GM12875 (cell line): ENCODE measurements at regions not wholly inside any gene's neighbourhood (a gene's known extent, or its start where the extent isn't known, plus 50 kb on each side); places are given as distances from the start of the nearest gene placed in this dataset.
"Not testable (repeated sequence)": the region's sequence is repeated elsewhere in the genome, so short reads cannot be mapped to it uniquely, and the experiment has no call there.

Source experiments
- H3K4me3 ChIP-seq: one replicate; pipeline ENCODE4 v1.5.1; 2011; ENCODE audit warnings: low read depth, low read length, control low read depth

DNA sequence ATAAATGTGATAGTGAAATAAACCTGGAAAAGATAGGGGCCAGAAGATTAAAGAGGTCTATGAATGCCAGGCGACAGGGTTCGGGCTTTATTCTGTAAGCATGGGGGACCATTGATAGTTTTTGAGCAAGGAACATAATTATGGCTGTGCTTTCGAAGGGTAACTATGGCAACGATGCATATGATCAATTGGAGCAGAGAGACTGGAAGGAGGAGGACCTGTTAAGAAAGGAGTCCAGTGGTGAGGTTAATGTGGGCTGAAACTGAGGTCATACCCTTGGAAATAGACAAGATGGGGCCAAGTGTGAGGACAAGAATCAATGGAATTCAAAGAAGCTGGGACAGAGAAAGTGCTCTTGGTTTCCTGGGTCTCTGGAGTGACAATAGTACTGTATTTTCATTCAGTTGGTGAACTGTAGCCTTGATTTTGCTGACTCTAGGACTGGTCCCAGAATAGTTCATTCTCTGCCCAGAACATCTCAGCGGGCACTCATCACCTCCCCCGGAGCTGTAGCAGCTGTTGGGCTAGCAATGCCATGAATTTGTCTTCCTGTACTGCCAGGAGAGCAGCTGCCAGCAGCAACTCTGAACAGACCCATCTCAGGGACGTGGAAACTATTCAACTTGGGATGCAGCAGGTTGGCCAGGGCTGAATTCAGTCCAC lies 108.4 kb downstream of the SRGAP2 start:
- H3K4me3 ChIP-seq: not testable (repeated sequence)

DNA sequence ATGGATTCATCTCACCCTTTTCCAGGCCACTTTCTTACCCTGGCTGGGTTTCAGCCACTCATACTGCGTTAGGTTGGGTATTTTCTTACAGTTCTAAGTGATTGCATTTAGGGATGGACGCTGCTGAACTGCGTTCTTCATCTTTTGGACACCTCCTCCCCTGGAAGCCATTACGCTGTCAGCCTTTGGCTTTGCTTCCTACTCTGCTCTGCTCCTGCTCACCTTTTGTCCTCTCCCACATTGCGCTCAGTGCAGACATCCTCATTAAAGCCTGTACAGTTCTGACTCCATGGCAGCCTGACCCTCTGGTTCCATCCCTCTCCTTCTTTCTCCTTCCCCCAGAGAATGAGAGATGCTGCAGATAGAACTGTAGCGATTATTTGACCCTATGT lies 108.9 kb downstream of the SRGAP2 start:
- not testable (repeated sequence) for H3K4me3 ChIP-seq

DNA sequence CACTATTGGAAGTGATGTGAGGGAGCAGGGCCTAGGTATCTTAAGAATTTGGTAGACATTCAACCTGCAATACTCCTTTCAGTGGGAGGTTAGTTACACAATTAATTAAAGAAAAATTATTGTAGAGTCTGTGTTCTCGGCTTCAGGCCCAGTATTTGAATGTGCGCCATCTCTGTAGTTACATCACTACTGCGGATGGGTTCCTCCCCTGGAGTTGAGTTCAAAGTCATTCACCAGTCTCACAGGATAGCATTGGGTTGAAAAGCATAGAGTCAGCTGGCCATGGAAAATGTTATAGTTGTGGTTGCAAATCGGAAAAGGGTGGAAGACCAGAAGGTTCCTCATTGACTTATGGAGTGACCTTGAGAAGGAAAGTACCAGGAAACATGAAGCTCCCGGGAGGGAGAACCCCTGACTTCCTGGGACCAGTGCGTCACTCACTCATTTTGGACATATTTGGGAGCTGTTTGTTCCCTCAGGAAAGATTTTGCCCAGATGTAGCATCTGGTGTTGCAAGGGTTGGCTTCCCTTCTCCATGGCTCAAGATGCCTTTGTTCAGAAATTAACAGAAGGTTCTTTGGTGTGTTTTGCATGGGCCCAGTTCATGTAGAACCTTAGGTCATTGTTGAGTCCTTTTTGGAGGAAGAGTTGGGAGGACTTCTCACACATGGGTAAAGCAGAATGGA lies 111.8 kb downstream of the SRGAP2 start:
- not testable (repeated sequence) for H3K4me3 ChIP-seq

DNA sequence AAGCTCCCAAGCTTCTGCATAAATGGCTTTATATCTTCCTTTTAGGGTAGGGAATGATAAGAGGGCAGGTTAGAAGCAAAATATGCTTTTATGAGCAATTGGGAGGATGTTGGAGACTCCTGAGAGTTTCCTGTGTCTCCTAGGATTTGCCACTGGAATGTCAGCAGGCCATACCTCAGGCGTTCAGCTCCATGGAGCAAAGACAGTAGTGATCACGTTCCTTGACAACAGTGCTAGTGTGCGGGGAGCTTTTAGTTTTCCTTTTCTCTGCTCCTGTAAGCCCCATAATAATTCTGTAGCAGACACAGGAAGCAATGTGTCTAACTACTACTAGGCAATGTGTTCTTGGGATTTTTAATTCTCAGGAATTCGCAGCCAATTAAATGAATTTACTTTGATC lies 113.6 kb downstream of the SRGAP2 start:
- H3K4me3 ChIP-seq: not testable (repeated sequence)

DNA sequence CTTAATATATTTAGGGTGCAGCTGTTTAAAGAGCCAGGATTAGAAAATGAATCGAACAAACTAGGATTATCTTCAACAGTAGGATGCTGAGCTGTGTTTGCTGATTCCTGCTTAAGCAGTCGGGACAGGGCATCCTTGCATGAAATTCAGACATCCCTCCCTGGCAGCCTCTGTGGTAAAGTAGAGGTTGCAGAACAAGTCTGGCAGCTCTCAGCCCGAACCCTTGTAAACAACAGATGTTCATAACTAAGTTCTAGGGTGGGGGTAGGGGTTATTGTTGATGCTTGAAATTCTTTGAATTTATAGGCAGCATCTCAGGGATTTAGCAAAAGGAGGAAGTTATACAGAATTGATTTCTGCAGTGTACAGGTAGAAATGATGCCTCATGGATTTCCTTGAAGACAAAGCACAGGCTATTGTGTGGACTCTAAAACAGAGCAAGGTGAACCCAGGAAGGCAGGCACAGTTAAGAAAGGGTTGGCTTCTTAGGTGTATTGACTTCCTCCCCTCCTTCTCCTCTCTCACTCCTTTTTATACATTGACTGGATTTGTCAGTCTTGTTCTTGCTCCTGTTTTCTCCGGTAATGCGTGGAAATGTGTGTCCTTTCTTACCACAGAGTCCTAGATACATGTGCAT lies 114.7 kb downstream of the SRGAP2 start:
- not testable (repeated sequence) for H3K4me3 ChIP-seq

DNA sequence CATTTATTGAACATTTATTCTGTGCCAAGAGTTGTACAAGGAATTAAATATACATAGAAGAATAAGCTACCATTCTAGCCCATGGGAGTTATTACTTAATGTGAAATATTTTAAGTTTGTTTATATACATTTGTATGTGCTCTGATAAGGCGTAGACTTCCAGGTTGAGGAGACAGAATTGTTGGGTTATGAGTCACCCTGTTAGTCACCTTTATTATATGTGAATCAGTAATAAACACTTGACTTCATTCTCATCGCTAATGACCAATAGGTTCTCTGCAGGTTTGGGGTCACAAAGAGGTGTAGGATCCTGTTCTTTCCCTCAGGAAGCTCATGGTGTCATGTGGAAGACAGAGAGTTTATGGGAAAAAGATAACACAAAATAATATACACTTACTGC lies 116.9 kb downstream of the SRGAP2 start:
- not testable (repeated sequence) for H3K4me3 ChIP-seq

DNA sequence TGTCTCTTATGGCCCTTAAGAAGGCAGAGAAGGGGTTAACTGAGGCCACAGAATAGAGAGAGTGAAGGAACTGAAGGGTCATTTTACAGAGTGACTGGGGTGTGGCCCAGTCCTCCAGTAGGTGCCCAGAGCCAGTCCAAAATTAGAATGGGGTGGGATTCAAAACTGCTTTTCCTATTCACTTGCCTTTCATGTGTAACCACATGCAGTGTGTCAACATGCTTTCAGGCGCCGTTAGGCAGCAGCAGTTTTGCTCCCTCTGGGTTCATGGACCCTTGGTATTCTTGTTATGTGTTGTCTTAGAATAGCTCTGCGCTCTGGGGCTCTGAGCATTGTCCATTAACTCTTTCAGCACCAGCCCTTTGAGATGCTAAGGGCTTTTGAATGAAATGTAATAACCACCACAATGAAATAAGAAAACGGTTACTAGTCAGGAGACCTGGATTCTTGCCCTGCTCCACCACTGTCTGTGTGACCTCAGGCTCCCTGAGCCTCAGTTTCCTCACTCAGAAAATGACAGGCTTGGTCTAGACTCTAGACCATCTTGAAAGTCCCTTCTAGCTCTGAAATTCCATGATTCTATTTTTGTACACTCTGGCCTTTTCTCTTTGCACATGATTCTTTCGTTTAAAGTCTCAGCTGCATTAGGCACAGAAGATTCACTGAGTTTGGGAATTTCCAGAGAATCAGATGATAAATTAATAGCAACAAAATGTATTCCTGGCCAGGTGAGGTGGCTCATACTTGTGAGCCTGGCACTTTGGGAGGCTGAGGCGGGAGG lies 123.0 kb downstream of the SRGAP2 start:
- not testable (repeated sequence) for H3K4me3 ChIP-seq

DNA sequence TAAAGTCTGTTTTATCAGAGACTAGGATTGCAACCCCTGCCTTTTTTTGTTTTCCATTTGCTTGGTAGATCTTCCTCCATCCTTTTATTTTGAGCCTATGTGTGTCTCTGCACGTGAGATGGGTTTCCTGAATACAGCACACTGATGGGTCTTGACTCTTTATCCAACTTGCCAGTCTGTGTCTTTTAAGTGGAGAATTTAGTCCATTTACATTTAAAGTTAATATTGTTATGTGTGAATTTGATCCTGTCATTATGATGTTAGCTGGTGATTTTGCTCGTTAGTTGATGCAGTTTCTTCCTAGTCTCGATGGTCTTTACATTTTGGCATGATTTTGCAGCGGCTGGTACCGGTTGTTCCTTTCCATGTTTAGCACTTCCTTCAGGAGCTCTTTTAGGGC lies 128.3 kb downstream of the SRGAP2 start:
- H3K4me3 ChIP-seq: not testable (repeated sequence)

DNA sequence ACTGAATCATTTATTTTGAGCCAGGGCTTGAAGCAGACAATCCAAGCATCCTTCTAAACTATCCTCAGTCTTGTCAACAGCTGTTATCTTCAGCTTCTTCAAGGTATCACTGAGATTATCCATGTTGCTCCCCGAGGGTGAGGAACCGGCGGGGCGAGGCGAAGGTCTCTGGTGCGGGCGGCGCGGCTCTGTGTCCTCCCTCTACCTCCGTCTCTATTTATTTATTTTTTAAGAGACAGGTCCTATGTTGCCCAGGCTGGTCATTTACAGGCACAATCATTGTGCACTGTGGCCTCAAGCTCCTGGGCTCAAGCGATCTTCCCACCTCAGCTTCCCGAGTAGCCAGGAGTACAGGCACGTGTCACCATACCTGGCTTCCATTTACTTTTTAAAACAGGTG lies 130.0 kb downstream of the SRGAP2 start:
- not testable (repeated sequence) for H3K4me3 ChIP-seq

DNA sequence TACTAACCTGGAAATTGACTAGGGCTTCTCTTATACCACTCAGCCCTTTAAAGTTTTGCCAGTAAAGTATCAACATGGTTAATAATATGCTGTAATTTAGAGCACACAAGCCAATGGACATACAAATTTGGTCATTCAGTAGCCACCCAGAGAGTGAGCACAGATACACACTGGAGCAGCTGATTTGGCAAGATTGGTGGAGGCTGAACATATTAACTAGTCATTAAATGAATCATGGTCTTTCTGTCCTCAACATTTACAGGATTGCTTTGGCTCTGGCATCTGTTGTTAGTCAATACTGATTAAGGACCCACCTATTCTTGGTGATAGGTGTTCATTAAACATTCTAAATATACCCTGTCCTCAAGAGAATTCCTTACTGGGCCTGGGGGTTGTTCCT lies 130.6 kb downstream of the SRGAP2 start:
- H3K4me3 ChIP-seq: not testable (repeated sequence)

DNA sequence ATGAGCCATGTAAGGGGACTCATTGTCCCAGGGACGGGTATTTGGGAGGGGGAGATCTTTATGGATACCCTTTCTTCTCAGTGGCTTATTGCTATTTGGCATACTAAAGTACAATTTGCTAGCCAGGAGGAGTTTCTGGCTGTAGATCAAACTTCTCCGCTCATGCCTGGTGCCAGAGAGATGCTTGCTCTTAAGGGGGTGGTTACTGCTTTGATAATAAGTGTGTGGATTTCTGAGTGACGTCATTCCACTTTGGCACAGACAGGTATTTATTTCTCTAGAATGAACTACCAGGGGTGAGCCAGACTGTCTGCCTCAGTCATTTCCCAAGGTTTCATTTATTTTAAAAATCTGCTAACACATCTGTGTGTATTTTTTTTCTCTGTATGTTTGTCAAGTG lies 131.1 kb downstream of the SRGAP2 start:
- not testable (repeated sequence) for H3K4me3 ChIP-seq

DNA sequence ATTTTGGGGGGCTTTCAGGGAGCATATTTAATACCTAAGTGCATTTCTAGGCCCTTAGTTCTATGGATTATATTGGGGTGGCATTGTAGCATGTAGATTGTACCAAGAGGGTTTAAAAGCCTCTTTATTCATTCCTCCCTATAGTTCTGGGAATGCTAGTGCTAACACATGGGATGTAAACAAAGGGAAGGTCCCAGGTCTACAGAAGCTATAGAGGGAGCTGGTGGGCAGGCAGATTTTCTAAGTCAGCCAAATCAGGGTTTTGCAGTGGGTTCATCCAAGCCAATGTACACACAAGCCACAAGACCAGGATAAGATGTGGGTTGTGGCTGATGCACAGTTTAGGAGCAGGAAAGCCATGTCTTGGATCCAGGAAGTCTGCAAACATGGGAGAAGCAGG lies 131.8 kb downstream of the SRGAP2 start:
- not testable (repeated sequence) for H3K4me3 ChIP-seq

DNA sequence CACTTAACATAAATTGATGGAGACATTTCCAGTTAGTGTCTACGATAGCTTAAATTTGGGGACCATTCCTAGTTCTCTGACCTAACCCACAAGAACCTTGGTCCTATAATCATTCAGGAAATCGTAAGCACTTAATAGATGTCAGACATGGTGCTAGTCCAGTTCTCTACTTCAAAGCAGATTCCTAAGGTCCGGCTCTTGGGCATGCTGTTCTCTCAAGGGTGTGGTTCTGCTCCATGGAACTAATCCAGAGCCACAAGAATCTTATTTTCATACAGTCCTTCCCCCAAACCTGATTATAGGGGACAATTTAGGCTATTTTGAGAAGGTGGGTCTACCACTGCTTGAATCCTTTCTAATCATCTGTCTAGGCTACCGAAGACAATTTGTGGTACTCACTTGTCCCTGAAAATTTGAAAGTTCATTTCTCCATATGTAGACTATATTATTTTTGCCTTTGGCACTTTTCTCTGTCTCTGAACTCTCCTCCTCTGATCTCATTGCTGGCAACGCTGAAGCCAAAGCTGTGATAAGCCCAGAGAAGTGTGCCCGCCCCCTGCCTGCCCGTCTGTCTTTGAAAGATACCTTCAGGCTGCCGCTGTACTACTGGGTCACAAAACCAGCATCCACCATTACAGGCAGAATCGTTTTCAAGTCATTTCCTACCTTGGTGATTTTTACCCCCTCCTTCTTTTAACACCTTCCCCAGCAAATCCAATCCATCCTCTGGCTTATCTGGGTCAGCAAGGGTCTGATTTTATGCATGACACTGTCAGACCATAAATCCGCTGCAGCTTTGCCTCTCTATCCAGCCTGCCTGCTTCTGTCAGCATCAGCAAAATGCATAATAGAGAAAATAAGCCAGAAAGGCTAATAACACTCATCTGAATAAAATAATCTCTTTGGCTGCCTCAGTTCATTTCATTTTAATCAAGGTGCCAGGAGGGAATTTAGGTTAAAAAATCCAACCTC lies 132.8 kb downstream of the SRGAP2 start:
- not testable (repeated sequence) for H3K4me3 ChIP-seq

DNA sequence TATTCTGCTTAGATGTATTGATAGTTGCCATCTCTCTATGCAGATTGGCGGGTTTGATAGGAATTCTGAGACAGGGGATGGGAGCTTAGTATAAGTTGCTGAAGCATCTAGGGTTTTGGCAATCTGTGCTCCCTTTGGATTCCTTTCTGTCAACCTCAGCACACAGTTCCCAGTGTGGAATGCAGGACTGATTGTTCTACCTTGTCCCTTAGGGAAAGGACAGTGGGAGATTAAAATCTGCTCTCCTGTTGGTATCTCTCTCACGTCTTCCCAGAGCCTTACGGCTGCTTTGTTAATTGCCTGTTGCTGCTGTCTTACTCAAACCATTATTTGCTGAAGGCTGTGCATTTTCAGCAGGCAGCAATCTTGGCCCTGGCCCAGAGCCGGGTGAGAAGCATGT lies 133.3 kb upstream of the IKBKE start:
- H3K4me3 ChIP-seq: not testable (repeated sequence)

DNA sequence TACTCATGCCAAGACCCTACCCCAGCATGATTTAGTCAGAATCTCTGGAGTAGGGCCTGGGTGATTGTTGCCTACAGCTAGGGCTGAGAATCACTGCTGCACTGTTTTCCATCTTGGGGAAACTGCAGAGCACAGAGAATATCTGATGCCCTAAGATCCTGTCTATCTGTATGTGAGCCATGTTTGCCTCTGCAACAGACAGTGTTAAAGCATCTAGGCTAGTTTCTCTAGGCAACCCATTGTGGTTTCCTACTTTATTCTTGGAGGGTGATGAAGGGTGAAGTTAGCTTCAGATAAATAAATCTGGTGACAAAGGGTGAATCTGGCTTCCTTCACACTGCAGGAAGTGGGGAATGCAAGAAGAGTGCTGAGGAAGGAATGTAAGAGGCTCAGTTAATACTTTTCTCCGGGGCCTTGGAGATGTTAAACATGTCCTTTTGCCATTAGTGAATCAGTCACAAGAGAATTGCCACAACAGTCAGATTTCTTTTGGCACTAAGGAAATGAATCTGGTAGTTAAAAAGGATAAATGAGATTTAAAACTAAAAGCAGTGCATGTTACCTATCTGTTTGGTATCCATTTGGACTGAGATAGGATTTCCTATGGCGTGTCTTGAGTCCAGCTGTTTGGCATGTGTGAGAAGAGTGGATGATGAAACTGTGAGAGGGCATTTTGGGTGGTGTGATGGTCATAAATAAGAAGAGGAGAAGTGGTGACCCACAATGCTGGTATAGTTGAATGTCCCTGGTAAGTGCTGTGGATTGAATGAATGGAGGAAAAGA lies 119.6 kb upstream of the IKBKE start:
- H3K4me3 ChIP-seq: not testable (repeated sequence)

DNA sequence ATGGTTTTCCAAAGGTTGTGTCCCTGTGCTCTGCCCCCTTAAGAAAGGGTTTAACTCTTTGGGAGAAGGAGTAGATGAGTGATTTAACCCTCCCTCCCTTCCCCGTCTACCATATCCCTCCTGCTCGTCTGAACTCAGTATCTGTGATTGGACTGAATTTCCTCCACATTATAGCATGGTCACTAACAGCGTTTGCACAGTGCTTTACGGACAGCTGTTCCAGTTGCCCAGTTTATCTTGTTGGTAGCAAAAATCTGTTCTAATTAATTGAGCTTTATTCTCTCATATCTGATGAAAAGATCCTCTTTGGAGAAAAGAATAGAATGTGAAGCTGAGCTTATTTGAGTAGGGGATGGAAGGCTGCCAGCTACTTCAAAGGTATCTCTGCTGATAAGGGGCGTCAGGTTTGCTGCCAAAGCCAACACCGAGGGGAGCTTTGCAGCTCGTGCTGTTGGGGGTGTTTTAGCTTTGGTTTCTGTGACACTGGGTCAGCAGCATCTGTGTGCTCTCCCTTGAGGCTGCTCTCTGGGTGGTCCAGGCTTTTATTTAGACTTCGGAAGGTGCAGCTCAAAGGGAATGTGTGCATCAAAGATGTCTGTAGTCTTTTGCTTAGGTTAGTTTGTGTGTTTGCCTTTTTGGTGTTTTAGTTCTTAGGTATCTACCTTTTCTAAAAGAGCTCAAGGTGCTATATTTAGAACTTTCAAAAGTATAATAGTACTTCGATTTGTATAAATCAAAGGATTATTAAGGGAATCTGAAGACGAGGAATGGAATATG lies 118.8 kb upstream of the IKBKE start:
- H3K4me3 ChIP-seq: not testable (repeated sequence)

DNA sequence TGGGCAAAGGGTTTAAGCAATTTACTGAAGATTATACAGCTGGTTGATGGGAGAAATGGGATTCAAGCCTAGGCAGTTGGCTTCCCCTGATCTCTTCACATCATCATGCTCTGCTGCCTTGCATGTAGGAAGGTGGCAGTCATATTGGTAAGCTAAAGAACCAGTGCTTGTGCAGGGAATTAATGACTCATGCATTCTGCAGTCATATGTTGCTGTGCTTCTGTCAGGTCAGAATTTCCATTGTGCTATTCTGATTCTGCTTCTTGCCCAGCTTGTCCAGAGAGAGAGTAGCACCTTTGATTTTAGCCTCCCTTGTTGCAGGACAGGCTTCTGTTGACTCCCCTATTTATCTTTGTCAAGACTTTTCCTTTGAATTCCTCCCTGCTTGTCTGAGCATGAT lies 114.0 kb upstream of the IKBKE start:
- not testable (repeated sequence) for H3K4me3 ChIP-seq

DNA sequence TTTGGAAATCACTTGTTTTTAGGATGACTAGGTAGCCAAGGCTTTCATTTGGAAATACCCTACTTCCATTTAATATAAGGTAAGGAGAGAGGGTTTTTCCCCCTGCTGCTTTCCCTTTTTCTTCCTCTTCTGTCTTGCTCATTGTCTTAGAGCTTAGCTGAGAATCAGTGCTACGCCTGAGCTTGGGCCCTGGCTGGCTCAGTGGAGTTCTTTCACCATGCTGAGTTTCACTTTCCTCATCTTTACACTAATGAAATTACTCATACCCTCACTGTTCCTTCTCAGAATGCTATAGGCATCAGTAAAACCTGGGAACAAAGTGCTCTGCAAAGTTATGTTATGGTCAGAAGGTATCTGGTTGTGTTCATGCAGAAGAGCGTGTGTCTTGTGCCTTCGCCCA lies 112.3 kb upstream of the IKBKE start:
- not testable (repeated sequence) for H3K4me3 ChIP-seq

DNA sequence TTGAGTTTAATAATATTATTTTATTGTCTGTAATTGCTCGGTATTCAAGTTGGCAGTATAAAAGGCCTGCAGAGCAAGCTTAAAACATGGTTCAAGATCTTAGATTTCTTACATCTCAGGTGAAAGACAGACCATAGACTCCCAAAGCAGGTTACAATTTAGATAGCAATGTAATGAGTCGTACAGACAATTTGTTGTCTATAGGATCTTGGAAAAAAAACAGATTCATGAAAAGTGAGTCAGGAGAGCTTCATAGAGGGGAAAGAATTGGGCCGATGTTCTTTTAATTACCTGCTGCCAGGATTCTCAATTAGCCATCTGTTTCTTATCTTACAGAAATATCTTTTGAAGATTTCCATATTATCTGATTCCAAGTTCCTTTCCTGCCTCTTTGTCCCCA lies 111.5 kb upstream of the IKBKE start:
- not testable (repeated sequence) for H3K4me3 ChIP-seq
